ELF-1 (cell line): ENCODE measurements at regions not wholly inside any gene's neighbourhood (a gene's known extent, or its start where the extent isn't known, plus 50 kb on each side); places are given as distances from the start of the nearest gene placed in this dataset.
"Not testable (repeated sequence)": the region's sequence is repeated elsewhere in the genome, so short reads cannot be mapped to it uniquely, and the experiment has no call there.

Experiments
- DNase-seq: peaks from one replicate; pipeline ENCODE4 v3.0.0-alpha.2; 2016; ENCODE audit warnings: low read depth, low spot score

DNA sequence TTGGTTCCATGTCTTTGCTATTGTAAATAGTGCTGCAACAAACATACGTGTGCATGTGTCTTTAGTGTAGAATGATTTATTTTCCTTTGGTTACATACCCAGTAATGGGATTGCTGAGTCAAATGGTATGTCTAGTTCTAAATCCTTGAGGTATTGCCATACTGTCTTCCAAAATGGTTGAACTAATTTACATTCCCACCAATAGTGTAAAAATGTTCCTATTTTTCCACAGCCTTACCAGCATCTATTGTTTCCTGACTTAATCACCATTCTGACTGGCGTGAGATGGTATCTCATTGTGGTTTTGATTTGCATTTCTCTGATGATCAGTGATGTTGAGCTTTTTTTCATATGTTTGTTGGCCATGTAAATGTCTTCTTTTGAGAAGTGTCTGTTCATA, 226.6 kb downstream of the ETAA1 start:
- DNase-seq: not testable (repeated sequence)

DNA sequence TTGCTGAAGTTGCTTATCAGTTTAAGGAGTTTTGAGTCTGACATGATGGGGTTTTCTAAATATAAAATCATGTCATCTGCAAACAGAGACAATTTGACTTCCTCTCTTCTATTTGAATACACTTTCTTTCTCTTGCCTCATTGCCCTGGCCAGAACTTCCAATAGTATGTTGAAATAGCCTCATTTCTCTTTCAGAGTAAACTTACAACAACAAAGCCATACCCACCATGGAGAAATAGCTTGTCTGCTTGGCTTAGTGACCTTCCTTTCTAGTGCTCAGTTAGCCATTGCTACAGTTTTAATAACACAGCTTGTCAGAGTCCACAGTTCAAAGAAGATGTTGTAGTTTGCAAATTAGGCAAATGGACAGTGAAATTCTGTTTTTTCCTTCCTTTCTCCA, 228.0 kb downstream of the ETAA1 start:
- no peak for DNase-seq

DNA sequence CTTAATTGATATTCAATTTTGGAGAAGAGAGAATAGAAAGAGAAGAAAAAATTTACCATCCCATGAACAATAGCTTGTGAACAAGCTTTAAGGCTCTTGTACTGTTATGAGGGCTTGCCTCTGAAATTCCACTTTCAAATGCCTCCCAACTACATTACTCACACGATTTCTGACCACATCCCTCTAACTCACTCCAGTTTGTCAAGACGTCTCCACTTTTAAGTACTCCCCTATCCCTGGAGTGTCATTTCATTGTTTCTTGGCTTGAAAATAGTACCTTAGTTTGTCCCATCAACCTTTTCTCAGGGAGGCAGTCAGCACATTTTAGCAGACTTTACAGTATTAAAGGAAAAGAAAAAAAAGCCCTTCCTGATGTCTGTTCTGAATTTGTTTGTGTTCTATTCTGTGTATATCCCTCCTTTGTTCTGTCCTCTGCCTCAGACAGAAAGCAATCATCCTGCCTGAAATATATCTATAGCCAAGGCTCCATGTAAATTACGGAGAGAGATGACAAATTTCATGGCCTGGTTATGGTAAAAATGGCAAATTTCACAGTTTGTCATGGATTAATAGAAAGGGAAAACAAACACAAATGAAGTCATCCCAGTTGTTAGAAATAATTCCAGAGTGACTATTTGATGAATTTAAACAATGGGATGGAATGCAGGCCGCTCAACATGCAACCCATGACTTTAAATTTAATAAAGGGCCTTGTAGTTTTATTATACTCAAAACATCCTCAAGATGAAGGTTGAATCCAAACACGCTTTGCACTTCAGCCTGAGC, 228.8 kb downstream of the ETAA1 start:
- no peak for DNase-seq

DNA sequence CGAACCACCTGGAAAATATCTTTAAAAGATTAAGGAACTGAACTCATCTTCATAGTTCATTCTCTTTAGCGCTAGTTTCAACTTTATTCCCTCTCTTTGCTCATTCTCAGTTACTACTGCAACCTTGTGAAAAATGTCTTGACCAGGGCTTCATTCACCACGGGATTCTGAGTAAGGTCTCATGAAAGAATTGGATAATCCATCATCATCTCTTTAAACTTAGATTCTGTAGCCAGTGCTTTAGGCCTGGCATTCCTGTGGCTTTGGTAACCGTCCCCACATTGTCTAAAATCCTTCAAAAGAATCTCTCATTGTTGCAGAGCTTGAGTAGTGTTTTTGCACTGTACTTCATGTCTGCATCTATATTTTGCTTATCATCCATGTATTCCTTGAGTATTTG, 229.5 kb downstream of the ETAA1 start:
- no peak for DNase-seq

DNA sequence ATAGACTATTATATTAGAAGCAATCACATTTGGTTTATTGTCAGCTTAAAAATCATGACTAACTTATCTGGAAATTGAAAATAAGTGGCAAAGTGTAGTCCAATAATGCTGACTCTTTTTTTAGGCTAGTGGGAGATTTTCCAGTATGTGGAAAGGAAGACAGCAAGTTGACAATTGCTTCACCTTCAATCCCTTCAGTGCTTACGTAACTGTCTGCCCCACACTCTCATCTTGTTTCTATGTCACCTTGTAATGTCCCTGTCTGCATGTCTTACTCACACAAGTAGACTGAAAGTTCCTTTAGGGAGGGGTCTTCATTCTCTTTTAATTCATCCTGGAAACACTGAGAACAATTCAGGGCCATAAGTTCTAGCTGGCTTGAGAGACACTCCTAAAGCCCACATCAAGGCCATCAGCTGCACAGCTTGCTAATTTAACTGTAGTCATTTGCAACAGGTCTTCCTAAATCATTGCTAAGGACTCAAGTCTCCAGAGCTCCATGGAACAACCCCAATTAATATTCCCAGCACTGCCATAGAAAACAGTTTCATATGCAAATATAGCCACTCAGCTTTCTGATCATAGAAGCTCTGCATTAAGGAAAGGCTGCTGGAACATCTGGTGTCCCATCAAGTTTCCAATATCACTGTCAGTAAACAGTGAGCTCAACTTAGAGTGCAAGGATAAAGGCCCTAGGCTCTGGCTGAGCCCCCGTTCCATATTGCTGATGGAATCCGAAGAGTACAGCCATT, 230.5 kb downstream of the ETAA1 start:
- no peak for DNase-seq

DNA sequence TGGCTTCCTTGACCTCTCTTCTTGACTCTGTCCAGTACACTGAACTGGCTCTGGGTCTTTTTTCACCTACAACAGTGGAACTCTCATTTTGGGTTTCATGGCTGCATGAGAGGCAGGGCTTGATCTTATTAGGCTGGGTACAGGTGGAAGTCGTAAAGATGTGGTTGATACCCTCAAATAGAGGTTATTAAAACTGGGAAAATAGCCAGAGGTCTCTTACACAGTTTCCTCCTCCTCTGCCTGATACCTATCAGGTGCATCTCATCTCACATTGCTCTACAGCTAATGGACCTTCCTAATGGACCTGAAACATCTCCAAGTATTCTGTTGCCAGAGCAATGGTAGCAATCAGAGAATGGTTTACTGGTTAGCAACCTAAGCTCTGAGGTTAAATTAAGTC, 231.8 kb downstream of the ETAA1 start:
- DNase-seq: no peak

DNA sequence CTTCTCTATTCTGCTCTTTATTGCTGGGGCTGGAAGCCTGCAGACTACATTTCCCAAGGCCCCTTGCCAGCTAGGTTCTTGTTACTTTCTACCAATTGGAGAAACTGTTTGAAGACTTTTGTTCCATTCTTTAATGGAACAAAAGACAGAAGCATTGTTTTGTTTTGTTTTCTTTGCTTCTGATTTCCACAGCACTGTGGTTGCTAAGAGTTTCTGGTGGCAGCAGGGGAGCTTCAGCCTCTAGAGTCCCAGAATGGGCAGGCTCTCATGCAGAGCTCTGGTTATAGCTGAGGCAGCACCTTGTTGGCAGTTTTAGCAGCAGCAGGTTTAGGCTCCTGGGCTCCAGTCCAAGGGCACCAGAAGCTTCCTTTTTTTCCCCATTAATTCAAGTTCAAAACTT, 234.3 kb downstream of the ETAA1 start:
- DNase-seq: no peak

DNA sequence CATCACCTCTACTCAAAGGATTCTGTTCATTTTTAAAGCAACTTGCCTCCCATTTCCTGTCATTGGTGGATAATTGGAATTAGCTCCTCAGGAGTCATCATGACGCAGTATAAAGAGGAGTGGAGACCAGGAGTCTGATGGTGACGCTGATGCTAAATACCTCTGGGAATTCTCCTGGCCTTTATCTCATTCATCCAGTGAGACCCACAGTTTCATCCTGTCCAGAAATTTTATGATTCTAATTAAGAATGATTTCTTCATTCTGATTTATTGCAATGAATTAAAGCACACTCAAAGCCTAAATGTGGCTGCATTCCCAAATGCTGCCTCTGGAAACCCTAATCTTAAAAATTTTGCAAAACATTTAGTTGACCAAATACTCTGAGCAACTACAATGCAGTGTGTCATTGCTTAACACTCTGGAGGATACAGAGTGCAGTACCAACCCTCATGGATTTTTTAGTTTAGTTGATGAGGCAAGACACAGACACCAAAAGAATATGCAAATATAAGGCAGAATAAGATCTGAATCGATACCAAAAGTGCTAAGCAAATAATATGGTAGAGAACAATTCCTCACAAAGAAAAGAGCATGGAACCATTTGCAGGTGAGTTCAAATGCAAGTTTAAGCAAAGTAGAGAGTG, 236.2 kb downstream of the ETAA1 start:
- DNase-seq: no peak

DNA sequence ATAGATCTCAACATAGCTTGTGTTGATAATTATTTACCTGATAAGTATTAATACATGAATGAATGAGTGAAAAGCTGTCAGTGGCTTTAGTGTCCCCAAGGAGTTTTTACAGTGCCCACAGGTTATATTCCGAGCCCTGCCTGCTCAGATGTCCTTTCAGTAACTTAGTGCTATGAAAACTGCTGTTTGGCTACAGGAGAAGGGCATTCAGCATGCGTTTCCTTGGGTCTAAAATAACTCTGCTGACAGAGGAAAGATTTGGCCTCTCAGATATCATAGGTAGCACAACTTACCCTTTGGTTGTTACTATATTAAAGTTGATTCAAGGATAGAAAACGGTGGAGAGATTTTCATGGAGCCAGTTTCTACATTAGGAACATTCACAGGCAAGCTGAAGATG, 241.0 kb downstream of the ETAA1 start:
- no peak for DNase-seq

DNA sequence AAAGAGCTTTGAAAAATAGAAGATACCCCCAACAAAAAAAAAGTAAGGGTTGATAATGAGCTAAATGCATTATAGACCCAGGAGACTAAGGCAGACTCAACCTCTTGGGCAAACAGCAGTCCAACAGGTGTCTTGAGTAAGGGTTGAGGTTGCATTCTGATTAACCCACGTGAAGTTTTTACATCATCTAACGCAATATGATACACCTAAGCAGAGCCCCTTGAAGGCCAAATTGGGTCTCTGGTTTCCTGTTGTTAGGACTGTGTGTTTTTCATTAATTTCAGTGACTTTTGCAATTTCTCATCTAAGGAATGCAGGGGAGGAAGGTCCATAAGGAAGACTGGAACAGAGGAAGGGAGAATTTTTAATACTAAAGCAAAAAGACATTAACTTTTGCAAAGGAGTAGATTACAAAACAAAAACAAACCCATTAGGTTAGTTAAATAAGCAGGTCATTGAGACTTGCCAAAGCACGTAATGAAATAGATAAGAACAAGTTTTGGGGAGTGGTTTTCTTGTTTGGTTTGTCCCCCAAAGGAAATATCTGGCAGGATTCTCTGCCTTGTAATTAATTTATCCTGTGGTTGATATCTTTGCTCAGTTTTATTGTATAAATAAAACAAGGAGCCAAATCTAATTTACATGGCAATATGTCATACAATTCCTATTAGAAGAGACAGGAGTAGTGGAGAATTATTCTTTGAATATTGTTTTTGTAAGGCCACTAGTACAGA, 244.3 kb downstream of the ETAA1 start:
- DNase-seq: no peak

DNA sequence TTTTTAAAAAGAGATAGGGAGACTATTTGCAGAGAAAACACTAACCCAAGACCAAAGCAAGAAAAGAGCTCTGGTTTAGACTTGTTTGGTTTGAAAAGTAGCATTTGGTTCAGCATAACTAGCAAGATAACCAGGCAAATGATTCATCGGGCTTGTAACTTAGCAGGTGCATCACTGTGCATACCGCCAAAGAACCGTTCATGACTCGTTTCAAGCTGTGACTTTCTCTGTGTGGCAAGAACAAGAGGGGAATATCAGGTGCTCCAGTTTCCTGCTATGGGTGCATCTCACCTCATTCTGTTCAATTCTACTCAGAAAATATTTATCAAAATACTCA, 244.9 kb downstream of the ETAA1 start:
- DNase-seq: no peak

DNA sequence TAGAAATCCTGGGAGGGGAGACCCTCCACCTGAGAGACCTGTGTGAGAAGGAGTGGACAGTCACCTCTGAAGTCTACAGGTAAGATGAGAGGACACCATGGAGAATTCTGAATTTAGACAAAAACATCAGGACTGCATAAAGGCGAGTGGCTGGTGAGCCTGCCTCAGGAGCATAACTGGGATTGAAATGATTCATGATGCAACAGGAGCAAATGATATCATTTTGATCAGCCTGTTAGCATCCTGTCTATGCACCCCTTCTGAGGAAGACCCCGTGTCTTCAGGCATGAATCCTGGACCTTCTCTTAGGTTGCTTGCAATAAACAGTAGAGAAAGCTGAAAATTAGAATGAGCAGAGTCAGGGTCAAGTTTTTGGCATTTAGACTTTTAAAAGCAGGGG, 245.8 kb downstream of the ETAA1 start:
- no peak for DNase-seq

DNA sequence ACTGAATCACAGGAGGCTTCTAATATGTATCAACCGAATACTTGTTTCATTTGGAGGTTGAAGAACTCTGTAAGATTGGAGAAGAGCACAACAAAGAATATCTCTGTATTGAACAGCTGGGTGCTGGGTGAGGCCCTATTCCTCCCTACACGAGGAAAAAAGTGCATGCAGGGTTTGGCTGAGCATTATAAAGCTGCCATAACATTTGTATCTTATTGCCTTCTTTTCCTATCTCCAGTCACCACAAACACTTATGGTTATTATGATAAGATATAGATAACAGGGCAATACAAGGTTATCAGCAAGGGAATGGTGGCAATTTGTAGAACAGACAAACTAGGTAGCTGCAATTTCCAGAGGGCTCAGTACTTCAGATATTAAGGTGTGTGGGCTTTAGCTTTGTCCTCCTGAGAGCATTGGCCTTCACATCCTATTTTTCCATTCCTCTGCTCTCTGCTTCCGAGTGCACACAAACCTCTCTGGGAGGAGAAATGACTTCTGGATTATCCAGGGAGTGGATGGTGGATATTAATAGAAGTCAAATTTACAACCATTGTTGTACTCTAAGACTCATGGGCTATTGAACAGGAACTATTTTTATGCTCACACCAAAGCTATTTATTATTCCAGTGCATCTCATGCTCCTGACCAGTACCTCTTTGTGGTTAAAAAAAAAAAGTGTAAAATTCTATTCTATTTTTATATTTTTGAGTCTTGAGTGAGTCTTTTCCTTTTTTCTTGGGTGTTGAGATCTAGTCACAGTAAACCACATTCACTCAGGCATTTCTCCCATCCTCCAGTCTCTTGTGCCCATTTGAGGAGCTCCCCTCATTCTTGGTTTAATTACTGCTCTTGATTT, 248.4 kb downstream of the ETAA1 start:
- no peak for DNase-seq

DNA sequence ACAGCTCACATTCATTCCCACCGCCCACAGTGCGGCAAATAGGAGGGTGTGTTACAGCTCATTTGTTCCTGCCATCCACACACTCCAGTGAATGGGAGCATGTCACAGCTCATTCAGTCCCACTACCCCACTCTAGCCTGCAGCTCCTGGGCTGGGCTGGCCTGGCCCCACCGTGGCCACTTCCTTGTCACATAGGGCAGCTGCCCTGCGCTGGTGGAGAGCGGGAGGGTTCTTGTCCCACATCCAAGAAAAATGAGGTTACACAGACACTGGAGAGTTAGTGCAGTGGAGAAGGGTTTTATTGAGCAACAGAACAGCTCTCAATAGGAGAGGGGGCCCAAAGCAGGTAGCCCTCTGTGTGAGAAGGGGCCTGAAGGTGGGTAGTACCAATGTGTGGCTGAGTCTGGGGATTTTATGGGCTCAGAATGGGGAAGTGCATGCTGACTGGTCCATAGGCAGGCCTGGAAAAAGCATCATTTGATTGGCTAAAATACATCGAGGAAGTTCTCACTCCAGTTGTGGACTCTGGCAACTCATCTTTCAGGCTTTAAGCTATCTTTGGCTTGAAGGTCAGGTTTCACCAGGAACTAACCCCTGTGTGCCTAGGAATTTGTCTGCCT, 249.7 kb downstream of the ETAA1 start:
- no peak for DNase-seq

DNA sequence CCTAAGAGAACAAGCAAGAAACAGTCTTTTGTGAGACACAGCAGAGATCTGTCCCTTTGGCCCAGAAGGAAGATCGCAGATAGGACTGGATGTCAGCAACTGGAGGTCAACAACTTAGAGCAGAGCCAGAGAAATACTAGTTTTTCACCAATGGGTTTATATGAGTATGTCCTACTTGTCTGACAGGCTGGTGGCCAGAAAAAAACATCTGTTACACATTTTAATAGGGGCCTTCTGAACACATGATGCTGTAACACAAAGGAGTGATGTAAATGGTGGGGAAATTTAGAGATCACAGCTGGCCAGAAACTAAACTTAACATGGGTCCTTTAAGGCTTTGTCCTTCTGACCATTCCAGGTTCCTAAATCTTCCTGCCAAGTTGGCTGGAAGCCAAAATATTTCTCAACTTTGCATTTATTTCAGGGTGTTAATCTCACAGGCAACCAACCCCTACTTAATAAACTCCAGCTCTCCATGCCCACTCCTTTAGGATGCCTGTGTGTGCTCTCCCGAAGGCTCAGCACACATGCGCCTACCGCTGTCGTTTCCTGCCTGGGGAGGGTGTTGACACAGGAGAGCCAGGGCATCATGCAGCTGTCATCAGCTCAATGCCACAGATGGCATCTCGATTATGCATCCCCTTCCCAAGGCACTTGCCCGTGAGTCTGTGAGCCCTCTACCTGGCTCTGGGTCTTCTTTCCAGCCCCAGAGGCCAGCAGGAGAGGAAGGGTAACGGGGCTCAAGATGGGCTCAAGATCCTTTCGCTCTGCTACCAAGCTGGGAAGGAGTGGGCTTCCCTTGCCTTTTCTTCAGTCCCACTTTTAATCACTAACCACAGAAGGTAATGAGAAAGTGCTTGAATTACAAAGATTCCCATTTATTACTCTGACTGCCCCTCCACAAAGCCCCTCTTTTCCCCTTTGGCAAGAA, 252.5 kb downstream of the ETAA1 start:
- no peak for DNase-seq

DNA sequence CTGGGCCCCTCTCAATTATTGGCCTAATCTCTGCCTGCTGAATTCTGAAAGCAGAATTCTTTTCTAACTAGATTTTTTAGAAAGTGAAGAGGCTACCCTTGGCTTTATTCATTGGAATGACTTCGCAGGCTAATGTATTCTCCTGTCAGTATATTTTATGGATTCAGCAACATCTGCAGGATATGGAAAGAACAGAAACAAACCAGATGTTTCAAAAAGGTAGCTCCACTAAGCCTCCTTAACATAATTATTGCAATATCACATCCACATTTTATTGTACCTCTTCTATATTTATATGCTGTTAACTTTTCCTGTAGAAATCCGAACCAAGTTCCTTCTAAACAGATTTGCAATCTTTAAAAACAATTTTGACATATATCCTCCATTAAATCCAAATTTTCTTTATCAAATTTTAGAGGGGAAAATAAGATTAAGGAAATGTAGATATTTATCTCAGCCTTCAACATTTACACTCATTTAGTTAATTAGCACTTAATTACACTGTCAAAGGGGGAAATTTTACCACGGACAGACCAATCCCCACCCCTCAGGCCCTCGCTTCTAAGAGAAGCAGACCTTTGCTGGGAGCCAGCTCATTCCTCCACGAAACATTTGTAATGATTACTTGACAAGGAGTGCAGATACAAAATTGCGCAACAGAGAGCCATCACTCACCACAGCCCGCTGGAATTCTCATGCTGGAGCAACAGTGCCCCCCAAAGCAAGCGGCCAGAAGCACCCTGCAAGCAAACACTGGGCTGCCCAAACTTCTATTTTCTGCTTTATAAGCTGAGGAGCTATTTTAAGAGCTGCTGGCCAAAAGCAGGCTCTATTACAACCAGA, 253.4 kb downstream of the ETAA1 start:
- DNase-seq: peak; percentile 70

DNA sequence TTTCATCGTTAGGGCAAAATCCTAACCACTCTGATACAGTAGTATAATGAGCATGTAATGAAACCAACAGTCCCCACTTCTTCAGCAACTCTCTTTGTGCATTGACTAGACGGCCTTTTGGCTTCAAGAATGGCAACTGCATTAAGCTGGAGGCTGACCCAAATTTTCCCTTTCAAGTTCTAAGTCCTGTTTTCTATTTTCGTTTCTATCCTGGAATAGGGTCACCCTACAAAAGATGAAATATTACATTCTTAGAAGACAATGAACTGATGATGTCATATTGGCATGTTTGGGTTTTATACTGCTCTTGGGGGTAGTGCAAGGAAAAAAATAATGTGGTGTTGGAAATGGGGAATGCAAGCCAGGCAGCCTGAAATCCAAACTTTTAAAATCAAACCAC, 254.4 kb downstream of the ETAA1 start:
- no peak for DNase-seq

DNA sequence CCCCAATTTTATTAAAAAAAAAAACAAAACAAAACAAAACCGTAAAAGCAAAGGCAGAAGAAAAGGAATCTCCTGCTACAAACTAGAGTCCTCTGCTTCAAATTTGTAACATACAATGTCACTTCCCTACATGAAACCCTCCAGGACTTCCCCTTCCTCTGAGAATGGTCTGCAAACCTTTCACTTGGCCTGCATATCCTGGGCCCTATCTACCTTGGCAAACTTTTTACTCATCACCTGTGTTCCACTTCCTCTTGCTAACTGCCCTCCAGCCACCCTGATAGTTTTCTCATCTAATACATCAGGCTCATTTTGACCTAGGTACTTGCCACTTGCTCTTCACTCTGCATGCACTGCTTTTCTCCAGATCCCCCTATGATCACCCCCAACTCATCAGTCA, 255.5 kb downstream of the ETAA1 start:
- DNase-seq: no peak

DNA sequence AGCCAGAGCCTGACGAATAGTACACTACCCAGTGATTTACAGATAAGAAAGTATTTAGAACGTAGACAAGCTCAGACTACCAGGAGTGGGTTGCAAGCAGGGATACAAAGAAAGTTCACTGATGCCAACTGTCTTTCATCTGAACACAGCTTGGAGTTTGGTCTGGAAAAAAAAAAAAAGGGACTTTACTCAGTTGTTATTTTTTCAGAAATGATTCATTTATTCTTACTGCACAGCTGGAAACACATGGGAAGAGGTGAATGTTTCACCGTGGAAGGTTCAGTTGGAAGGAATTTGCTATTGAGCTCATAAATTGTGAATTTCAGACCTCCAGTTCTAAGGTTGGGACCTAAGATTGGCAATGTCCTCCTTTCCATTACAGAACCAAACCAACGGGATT, 259.7 kb downstream of the ETAA1 start:
- DNase-seq: no peak
